OCI-LY1 (cell line): ENCODE measurements at regions not wholly inside any gene's neighbourhood (a gene's known extent, or its start where the extent isn't known, plus 50 kb on each side); places are given as distances from the start of the nearest gene placed in this dataset.

ENCODE experiments used
- H2AFZ ChIP-seq: fragments of 200-600 bp; sonication (generic), shearing (Covaris generic); 2 replicates; pipeline ENCODE4 v1.6.0; 2014; ENCODE audit warnings: antibody characterized with exemption, mild to moderate bottlenecking, low read length
- H3F3A ChIP-seq: fragments of 200-600 bp; sonication (generic), shearing (Covaris generic); 2 replicates; pipeline ENCODE4 v1.6.0; 2014; ENCODE audit warnings: mild to moderate bottlenecking, antibody characterized with exemption, low read length, moderate library complexity; ENCODE audit not compliant: insufficient read depth
- H3K27ac ChIP-seq: fragments of 200-600 bp; sonication (generic); 2 replicates; pipeline ENCODE4 v1.5.1; 2014; ENCODE audit warnings: low read length, mixed run types, mild to moderate bottlenecking, low read depth; ENCODE audit not compliant: poor library complexity, severe bottlenecking
- H3K27me3 ChIP-seq: fragments of 200-600 bp; sonication (generic); 2 replicates; pipeline ENCODE4 v1.6.0; 2014; ENCODE audit warnings: antibody characterized with exemption, mild to moderate bottlenecking, low read length, moderate library complexity; ENCODE audit not compliant: insufficient read depth
- H3K36me3 ChIP-seq: fragments of 200-600 bp; sonication (generic); 2 replicates; pipeline ENCODE4 v1.6.1; 2014; ENCODE audit warnings: mild to moderate bottlenecking, antibody characterized with exemption, low read length, moderate library complexity, mixed read lengths; ENCODE audit not compliant: insufficient read depth
- H3K4me1 ChIP-seq: fragments of 200-600 bp; sonication (generic); 2 replicates; pipeline ENCODE4 v1.5.1; 2014; ENCODE audit warnings: mild to moderate bottlenecking, low read length, moderate library complexity; ENCODE audit not compliant: insufficient read depth, severe bottlenecking
- H3K4me2 ChIP-seq: fragments of 200-600 bp; sonication (generic), shearing (Covaris generic); 2 replicates; pipeline ENCODE4 v1.6.1; 2014; ENCODE audit warnings: low read length
- H3K4me3 ChIP-seq: fragments of 200-600 bp; sonication (generic); 2 replicates; pipeline ENCODE4 v1.5.1; 2014; ENCODE audit warnings: low read length, low read depth, mild to moderate bottlenecking, mixed read lengths; ENCODE audit not compliant: poor library complexity, severe bottlenecking
- H3K79me2 ChIP-seq: fragments of 200-600 bp; shearing (Covaris generic); 2 replicates; pipeline ENCODE4 v1.6.1; 2016; ENCODE audit warnings: mixed run types, low read length, mixed read lengths; ENCODE audit not compliant: insufficient read depth
- H3K9ac ChIP-seq: fragments of 200-600 bp; sonication (generic), shearing (Covaris generic); 2 replicates; pipeline ENCODE4 v1.6.1; 2014; ENCODE audit warnings: mild to moderate bottlenecking, low read length, mixed read lengths
- H3K9me2 ChIP-seq: fragments of 200-600 bp; sonication (generic), shearing (Covaris generic); 2 replicates; pipeline ENCODE4 v1.6.1; 2014; ENCODE audit warnings: low read depth, mild to moderate bottlenecking, low read length, mixed read lengths
- H3K9me3 ChIP-seq: fragments of 200-600 bp; shearing (Covaris generic); 2 replicates; pipeline ENCODE4 v1.6.1; 2014; ENCODE audit warnings: low read length, mixed read lengths
- H4K20me1 ChIP-seq: fragments of 200-600 bp; sonication (generic), shearing (Covaris generic); 2 replicates; pipeline ENCODE4 v1.6.0; 2016; ENCODE audit warnings: mild to moderate bottlenecking, low read length; ENCODE audit not compliant: insufficient read depth
- EZH2 ChIP-seq: fragments of 200-600 bp; sonication (generic), shearing (Covaris generic); IDR thresholded peaks from 2 replicates; pipeline ENCODE4 v1.8.0; 2017; ENCODE audit warnings: borderline replicate concordance, mixed run types, mild to moderate bottlenecking, antibody characterized with exemption, low read length, moderate library complexity, mixed read lengths
- TF ChIP-seq, protein P1 (sequence below): fragments of 200-600 bp; sonication (generic), shearing (Covaris generic); IDR thresholded peaks from 2 replicates; pipeline ENCODE4 v1.5.1; 2017; ENCODE audit warnings: mild to moderate bottlenecking, antibody characterized with exemption, low read length, moderate library complexity, mixed read lengths

DNA sequence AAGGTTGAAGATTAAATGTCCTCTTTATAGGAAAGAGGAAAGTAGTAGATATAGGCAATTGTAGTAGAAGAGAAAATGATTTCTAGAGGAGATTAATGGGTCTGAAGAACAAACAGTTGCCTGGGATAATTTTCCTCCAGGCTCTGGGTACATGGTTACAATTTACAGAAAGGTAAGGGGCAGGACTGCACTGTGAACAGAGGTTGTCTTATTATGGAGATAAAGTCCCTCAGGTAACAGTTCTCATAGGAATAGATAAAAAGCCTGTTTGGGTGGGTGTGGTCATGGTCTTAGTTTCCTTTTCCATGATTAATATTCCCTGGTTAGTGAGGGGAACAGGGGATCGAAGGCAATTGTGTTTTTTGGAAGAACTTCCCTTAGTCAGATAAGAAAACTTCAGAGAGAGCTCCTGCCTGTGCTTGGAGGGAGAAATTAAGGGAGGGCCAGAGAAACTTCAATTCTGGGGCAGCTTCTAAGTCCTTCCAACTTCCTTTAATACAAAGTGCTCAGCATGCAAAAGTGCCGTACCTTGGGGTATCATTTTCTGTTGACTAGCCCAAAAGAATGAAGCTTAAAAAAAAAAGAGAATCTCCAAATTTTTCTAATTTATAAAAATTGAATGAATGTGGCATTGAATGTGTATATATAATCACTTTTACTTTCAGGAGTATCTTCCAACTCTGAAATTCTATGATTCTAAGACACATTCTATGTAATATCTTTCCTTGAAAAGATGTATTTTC lies 295.4 kb upstream of the USP25 start:
- Histone ChIP-seq H3K27me3 (no peaks in the 10 kb centered on the region), H3F3A (no peaks in the 10 kb centered on the region), H3K79me2 (no peaks in the 10 kb centered on the region), H3K4me2 (no peak overlapping the region), H3K27ac (no peak overlapping the region), H3K9me2 (no peaks in the 10 kb centered on the region), H3K36me3 (no peaks in the 10 kb centered on the region), H4K20me1 (no peaks in the 10 kb centered on the region), H3K4me3 (no peak overlapping the region), H2AFZ (no peak overlapping the region), H3K4me1 (no peaks in the 10 kb centered on the region), H3K9me3 (no peaks in the 10 kb centered on the region), H3K9ac (no peak overlapping the region)
- TF ChIP-seq EZH2: no peak
- TF ChIP-seq, protein P1, sequence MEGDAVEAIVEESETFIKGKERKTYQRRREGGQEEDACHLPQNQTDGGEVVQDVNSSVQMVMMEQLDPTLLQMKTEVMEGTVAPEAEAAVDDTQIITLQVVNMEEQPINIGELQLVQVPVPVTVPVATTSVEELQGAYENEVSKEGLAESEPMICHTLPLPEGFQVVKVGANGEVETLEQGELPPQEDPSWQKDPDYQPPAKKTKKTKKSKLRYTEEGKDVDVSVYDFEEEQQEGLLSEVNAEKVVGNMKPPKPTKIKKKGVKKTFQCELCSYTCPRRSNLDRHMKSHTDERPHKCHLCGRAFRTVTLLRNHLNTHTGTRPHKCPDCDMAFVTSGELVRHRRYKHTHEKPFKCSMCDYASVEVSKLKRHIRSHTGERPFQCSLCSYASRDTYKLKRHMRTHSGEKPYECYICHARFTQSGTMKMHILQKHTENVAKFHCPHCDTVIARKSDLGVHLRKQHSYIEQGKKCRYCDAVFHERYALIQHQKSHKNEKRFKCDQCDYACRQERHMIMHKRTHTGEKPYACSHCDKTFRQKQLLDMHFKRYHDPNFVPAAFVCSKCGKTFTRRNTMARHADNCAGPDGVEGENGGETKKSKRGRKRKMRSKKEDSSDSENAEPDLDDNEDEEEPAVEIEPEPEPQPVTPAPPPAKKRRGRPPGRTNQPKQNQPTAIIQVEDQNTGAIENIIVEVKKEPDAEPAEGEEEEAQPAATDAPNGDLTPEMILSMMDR: no peak

- no peak overlapping the region for H2AFZ ChIP-seq
- no peaks in the 10 kb centered on the region for H3K36me3 ChIP-seq
- no peak overlapping the region for H3K27ac ChIP-seq
- H4K20me1 ChIP-seq: no peaks in the 10 kb centered on the region
- H3K27me3 ChIP-seq: no peaks in the 10 kb centered on the region
- no peak overlapping the region for H3K4me3 ChIP-seq
- H3K9me2 ChIP-seq: no peaks in the 10 kb centered on the region
- H3K4me2 ChIP-seq: no peak overlapping the region
- TF ChIP-seq EZH2: no peak
- TF ChIP-seq, protein P1: no peak
- H3K9me3 ChIP-seq: no peaks in the 10 kb centered on the region
- no peaks in the 10 kb centered on the region for H3K4me1 ChIP-seq
- no peaks in the 10 kb centered on the region for H3F3A ChIP-seq
- H3K9ac ChIP-seq: no peak overlapping the region
- no peaks in the 10 kb centered on the region for H3K79me2 ChIP-seq
Measured at GRCh38 chr21:15436031-15436430, 293.8 kb upstream of the USP25 start.

DNA sequence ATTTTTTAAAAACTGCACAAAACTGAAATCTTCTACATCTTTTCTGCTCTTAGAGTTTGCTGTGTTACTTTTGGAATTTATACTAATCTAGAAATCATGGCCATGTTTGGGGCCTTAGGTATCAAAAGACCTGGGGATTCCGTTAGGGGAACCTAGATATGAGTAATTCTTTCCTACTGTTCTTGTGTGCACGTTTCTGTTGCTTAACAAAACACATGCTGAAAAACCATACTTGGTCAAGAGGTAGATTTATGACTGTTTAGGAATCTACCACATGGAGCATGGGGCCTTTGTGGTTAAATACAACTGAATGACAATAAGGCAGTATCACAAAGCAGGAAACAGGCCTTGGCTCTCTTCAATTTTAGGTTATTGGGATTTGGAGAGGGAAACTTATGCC lies 291.9 kb upstream of the USP25 start:
- H3K27ac ChIP-seq: no peak overlapping the region
- H3K9me2 ChIP-seq: no peaks in the 10 kb centered on the region
- no peak overlapping the region for H3K4me3 ChIP-seq
- H3K9ac ChIP-seq: no peak overlapping the region
- no peaks in the 10 kb centered on the region for H3K79me2 ChIP-seq
- no peak overlapping the region for H2AFZ ChIP-seq
- H3K9me3 ChIP-seq: no peaks in the 10 kb centered on the region
- no peak overlapping the region for H3K4me2 ChIP-seq
- H3K4me1 ChIP-seq: no peaks in the 10 kb centered on the region
- no peak for TF ChIP-seq EZH2
- TF ChIP-seq, protein P1: no peak
- H3K27me3 ChIP-seq: no peaks in the 10 kb centered on the region
- H3F3A ChIP-seq: no peaks in the 10 kb centered on the region
- H3K36me3 ChIP-seq: no peaks in the 10 kb centered on the region
- H4K20me1 ChIP-seq: no peaks in the 10 kb centered on the region
